ENCODE measurements at regions not wholly inside any gene's neighbourhood (a gene's known extent, or its start where the extent isn't known, plus 50 kb on each side); places are given as distances from the start of the nearest gene placed in this dataset.
A peak's percentile ranks its signal among the peaks of the same experiment; 100 is the strongest.
"Not testable (repeated sequence)": the region's sequence is repeated elsewhere in the genome, so short reads cannot be mapped to it uniquely, and the experiment has no call there.

GRCh38 chr13:89518289-89519077 is 1829.0 kb upstream of the MIR17HG start:
- peak; percentile 5 for DNase-seq

GRCh38 chr13:89520468-89520867 is 1827.0 kb upstream of the MIR17HG start:
- DNase-seq, result peak; percentile 55

GRCh38 chr13:89521672-89522071 is 1825.8 kb upstream of the MIR17HG start:
- DNase-seq, result not testable (repeated sequence)

DNA sequence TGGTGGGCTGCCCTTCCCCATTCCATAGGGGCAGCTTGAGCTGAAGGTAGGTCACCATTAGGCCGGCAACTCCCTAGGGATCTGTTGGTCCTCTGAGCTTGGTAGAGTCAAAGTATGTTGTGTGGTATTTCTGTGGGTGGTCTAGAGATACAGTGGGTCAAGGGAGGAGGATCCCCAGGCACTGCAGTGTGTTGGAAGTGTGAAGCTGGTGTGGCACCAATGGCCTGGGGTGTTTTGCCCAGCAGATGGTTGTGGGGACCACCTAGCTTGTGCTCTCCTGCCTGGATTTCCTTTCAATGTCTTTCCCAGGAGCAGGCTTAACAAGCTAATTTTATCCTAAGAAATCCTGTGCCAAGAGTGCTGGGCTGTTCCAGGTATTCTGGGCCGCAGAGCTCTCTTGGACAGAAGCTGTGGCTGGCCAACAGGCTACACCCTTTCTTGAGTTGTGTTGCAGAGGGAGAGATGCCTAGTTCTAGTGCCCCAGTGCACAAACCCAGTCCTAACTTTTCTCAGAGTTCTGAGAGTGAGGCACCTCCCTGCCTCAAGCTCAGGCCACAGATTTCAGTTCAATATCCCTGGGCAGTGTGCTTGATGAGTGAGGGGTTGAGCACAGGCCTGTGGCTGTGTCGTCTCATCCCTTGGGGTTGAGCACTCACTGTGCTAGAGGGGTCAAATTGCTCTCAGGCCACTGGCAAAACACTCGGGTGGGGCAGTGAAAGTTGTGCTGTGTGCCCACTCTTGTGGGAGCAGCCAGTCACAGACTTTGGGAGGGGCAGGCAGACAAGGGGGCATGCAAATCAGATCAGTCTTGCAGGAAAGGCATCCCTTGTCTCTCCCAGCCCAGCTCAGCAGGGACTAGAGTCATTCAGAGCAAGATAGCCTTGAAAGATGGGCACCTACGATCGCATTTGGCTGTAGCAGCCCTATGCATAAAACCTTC is 1806.1 kb upstream of the MIR17HG start:
- no peak for DNase-seq

DNA sequence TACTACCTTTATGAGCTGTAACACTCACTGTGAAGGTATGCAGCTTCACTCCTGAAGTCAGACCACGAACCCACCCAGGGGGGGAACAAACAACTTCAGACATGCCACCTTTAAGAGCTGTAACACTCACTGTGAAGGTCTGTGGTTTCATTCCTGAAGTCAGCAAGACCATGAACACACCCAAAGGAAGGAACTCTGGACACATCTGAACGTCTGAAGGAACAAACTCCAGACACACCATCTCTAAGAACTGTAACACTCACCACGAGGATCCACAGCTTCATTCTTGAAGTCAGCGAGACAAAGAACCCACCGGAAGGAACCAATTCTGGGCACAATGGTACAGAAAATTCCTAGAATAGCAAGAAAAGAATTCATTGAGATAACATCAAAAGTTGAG is 1796.5 kb upstream of the MIR17HG start:
- DNase-seq, result no peak

DNA sequence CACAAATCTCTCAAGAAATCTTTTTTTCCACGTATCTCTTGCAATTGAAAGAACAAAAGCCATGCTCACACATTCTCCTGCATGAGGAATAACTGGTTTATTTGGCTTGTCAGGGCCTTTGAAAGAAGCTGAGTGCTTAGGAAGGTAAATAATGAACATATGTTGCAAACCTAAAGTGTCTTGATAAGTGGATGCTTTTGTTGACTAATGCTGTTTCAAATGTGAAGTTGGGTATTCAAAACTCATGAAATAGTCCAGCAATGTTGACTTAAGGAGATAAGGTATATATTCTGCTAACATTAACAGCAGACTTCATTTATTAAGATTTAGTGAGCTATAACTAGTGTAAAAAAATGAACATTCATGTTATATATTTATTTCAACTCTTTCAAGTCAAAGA is 1792.7 kb upstream of the MIR17HG start:
- DNase-seq, result peak; percentile 85

GRCh38 chr13:89565476-89566100 is 1781.9 kb upstream of the MIR17HG start:
- DNase-seq, result no peak

DNA sequence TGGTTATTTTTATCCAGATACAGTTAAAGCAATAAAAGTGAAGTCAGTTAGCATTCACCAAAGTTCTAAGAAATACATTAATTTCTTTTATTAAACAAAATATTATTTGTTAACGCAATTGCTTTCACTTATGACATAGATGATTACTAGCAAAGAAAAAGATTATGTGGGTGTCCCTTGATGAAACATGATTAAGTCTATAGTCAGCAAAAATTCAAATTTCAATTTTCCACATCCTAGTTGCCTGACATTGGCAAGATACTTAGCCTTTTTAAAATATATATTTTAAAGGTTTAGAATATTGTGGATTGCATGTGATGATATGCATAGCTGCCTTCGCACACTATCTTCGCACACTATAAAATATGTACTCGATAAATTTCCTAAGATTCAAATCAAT is 1780.5 kb upstream of the MIR17HG start:
- no peak for DNase-seq

- no peak for DNase-seq
These were observed 1779.2 kb upstream of the MIR17HG start for GRCh38 chr13:89568276-89568675.

DNA sequence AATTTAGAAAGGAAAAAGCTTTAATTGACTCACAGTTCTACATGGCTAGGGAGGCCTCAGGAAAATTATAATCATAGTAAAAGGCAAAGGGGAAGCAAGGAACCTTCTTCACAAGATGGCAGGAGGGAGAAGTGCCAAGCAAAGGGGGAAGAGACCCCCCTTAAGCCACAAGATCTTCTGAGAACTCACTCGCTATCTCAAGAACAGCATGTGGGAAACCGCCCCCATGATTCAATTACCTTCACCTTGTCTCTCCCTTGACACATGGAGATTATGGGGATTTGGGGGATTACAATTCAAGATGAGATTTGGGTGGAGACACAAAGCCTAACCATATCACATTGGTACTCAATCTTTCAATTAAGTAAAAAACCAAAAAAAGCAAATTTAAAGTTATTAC is 1778.7 kb upstream of the MIR17HG start:
- DNase-seq, result no peak

GRCh38 chr13:89571676-89572075 is 1775.8 kb upstream of the MIR17HG start:
- peak; percentile 9 for DNase-seq

GRCh38 chr13:89574077-89574476 is 1773.4 kb upstream of the MIR17HG start:
- DNase-seq, result no peak

- DNase-seq, result peak; percentile 0
These were observed 1770.2 kb upstream of the MIR17HG start for GRCh38 chr13:89577301-89577700.

GRCh38 chr13:89584058-89584620 is 1763.3 kb upstream of the MIR17HG start:
- DNase-seq, result no peak

GRCh38 chr13:89602655-89603054 is 1744.8 kb upstream of the MIR17HG start:
- no peak for DNase-seq

GRCh38 chr13:89603187-89603586 is 1744.3 kb upstream of the MIR17HG start:
- no peak for DNase-seq

DNA sequence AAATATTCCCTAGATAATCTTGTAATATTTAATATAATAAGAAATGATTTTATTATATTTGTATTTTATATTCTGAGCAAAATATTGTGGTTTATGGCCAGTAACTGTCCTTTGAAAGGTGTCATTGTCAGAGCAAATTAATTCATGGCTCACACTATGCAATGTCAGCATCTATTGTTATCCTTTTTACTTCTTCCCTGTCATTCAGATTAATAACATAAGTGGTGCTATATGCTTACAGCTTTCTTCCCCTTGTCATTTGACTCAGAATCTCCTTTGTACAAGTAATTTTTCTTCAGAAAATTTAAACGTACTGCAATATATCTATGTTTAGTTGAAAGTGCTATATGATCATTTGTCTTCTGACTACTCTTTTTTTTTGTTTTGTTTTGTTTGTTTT is 1738.2 kb upstream of the MIR17HG start:
- DNase-seq, result no peak

- DNase-seq, result no peak
These were observed 1737.2 kb upstream of the MIR17HG start for GRCh38 chr13:89610331-89610730.

- DNase-seq, result no peak
These were observed 1736.6 kb upstream of the MIR17HG start for GRCh38 chr13:89610881-89611280.

DNA sequence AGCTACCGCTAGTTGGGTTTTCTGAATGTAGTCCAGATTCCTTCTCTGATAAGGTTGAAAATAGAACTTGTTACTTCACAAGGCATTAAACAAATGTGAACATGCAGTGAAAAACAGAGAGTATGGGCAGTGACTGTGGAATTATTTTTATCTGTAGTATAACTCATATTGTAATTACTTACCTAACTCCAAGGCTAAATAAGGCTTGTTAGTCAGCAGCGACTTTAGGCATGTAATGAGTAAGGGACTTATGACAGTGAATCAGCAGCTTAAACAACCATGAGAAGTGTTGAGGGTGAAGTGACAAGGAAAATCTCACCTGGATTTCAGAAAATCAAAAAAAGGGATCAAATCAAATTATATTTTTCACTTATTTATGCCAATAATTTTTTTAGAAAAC is 1719.5 kb upstream of the MIR17HG start:
- DNase-seq, result no peak

DNA sequence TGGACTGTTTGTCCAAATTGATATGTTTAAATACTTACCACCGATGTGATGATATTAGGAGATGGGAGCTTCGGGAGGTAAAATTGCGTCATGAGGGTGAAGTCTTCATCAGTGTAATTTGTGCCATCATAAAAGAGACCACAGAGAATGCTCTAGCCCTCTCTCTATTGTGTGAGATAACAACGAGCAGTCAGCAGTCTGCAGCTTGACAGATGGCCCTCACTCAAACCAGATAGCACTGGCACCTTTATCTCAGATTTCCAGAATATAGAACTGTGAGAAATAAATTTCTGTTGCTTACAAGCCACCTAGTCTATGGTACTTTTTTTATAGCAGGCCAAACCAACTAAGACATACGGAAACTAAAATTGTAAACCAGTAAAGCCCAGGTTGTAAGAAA is 1718.9 kb upstream of the MIR17HG start:
- no peak for DNase-seq

DNA sequence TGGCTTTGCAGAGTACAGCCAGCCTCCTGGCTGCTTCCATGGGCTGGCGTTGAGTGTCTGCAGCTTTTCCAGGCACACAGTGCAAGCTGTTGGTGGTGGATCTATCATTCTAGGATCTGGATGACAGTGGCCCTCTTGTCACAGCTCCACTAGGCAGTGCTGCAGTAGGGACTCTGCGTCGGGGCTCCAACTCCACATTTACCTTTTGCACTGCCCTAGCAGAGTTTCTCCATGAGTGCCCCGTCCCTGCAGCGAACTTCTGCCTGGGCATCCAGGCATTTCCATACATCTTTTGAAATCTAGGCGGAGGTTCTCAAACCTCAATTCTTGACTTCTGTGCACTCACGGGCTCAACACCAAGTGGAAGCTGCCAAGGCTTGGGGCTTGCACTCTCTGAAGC is 1697.3 kb upstream of the MIR17HG start:
- DNase-seq, result no peak

DNA sequence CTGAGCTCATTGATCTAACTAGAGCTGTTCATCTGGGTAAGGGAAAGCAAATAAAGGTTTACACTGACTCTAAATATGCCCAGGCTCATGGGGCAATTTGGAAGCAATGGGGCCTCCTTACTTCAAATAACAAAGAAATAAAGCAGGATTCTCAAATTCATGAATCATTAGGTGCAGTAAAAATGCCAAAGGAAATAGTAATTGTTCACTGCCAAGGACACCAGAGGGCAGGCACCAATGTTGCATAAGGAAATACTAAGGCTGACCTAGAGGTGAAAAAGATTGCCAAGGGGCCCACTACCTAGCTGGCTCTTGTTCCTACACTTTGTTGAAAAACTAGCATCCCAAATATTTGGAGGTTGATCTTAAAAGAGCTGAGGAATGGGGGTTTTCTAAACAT is 1686.7 kb upstream of the MIR17HG start:
- DNase-seq, result no peak

Measured in DMS53 (cell line).